ENCODE measurements at regions not wholly inside any gene's neighbourhood (a gene's known extent, or its start where the extent isn't known, plus 50 kb on each side); places are given as distances from the start of the nearest gene placed in this dataset.

- TF ChIP-seq EP300 (IDR thresholded peaks at IDR 0.05) (no peak), CTCF (IDR thresholded peaks at IDR 0.05) (no peak), POLR2A (IDR thresholded peaks at IDR 0.05) (no peak)
Observed at GRCh38 chr14:97564334-97564733, 767.2 kb downstream of the VRK1 start.
